Astrocyte (in vitro differentiated cells and primary cell): ENCODE measurements at regions not wholly inside any gene's neighbourhood (a gene's known extent, or its start where the extent isn't known, plus 50 kb on each side); places are given as distances from the start of the nearest gene placed in this dataset.

Source experiments
- EZH2 ChIP-seq: IDR thresholded peaks from 2 replicates; pipeline ENCODE4 v1.6.1; 2012; ENCODE audit warnings: mild to moderate bottlenecking, low read length, inconsistent platforms; ENCODE audit not compliant: insufficient read depth
- TF ChIP-seq, protein P1 (sequence below): IDR thresholded peaks from 2 replicates; pipeline ENCODE4 v1.5.1; 2011; ENCODE audit warnings: low read depth, mild to moderate bottlenecking, inconsistent platforms, low read length, moderate library complexity; ENCODE audit not compliant: insufficient read depth

DNA sequence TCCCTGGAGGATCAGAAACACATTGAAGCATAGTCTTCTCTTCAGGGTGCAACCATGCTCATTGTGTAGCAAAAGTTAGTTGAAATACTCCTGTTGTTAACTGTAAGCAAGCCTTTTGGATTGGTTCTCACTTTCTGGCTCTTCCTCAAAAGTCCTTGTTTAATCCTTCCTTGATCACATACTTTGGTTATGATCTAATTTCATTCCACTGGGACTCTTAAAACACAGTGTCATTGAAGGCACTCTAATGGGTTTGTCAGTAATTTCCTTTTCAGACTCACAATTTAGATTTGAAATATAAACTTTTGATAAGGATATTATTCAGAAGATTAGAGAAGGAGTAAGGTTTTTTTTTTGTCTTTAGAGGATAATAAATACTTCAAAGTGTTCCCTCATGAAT is 451.7 kb upstream of the SGO1 start:
- no peak for TF ChIP-seq EZH2
- TF ChIP-seq, protein P1, sequence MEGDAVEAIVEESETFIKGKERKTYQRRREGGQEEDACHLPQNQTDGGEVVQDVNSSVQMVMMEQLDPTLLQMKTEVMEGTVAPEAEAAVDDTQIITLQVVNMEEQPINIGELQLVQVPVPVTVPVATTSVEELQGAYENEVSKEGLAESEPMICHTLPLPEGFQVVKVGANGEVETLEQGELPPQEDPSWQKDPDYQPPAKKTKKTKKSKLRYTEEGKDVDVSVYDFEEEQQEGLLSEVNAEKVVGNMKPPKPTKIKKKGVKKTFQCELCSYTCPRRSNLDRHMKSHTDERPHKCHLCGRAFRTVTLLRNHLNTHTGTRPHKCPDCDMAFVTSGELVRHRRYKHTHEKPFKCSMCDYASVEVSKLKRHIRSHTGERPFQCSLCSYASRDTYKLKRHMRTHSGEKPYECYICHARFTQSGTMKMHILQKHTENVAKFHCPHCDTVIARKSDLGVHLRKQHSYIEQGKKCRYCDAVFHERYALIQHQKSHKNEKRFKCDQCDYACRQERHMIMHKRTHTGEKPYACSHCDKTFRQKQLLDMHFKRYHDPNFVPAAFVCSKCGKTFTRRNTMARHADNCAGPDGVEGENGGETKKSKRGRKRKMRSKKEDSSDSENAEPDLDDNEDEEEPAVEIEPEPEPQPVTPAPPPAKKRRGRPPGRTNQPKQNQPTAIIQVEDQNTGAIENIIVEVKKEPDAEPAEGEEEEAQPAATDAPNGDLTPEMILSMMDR: no peak
